ENCODE measurements at regions not wholly inside any gene's neighbourhood (a gene's known extent, or its start where the extent isn't known, plus 50 kb on each side); places are given as distances from the start of the nearest gene placed in this dataset.
A peak's percentile ranks its signal among the peaks of the same experiment; 100 is the strongest.

- no peak for DNase-seq (ENCODE audit: low read depth)
Measured at GRCh38 chr15:37870711-37871110, 63.7 kb upstream of the TMCO5A start.

- no peak for DNase-seq (ENCODE audit: low read depth)
Measured at GRCh38 chr15:37872661-37873060, 61.8 kb upstream of the TMCO5A start.

GRCh38 chr15:37873336-37873735, 61.1 kb upstream of the TMCO5A start:
- no peak for DNase-seq (ENCODE audit: low read depth)

GRCh38 chr15:37876900-37877299, 57.5 kb upstream of the TMCO5A start:
- no peak for DNase-seq (ENCODE audit: low read depth)

GRCh38 chr15:37877851-37878741, 56.3 kb upstream of the TMCO5A start:
- peak; percentile 66 for DNase-seq (ENCODE audit: low read depth)

GRCh38 chr15:37880009-37880834, 54.2 kb upstream of the TMCO5A start:
- peak; percentile 36 for DNase-seq (ENCODE audit: low read depth)

- DNase-seq (ENCODE audit: low read depth), result no peak
Measured at GRCh38 chr15:37880835-37881153, 53.6 kb upstream of the TMCO5A start.

- DNase-seq (ENCODE audit: low read depth), result no peak
Measured at GRCh38 chr15:37881237-37882013, 53.0 kb upstream of the TMCO5A start.

- DNase-seq (ENCODE audit: low read depth), result no peak
Measured at GRCh38 chr15:37882640-37883039, 51.8 kb upstream of the TMCO5A start.
